Colonic mucosa (tissue), 4 donors: ENCODE measurements at regions not wholly inside any gene's neighbourhood (a gene's known extent, or its start where the extent isn't known, plus 50 kb on each side); places are given as distances from the start of the nearest gene placed in this dataset.

Experiments used
- DNase-seq: peaks from one replicate; pipeline ENCODE4 v3.0.0-alpha.2; 2020
- H3K27ac ChIP-seq: fragments of 200-600 bp; one replicate; pipeline ENCODE4 v1.8.0; 2021
- H3K27me3 ChIP-seq: fragments of 200-600 bp; one replicate; pipeline ENCODE4 v1.8.0; 2021
- H3K36me3 ChIP-seq: fragments of 200-600 bp; one replicate; pipeline ENCODE4 v1.8.0; 2021
- H3K4me1 ChIP-seq: fragments of 200-600 bp; one replicate; pipeline ENCODE4 v1.8.0; 2021; ENCODE audit warnings: mild to moderate bottlenecking
- H3K4me3 ChIP-seq: fragments of 200-600 bp; one replicate; pipeline ENCODE4 v1.8.0; 2021
- H3K9ac ChIP-seq, 2 donors: one replicate each; pipeline ENCODE4 v1.7.0; 2013; ENCODE audit warnings: control low read depth in 2 of 2, low read depth in 2 of 2, low read length in 2 of 2
- H3K9me3 ChIP-seq: fragments of 200-600 bp; one replicate; pipeline ENCODE4 v1.8.0; 2021
- intact Hi-C: fragments of 100-400 bp; cut with DNase I; formaldehyde crosslinking; loops from one replicate; pipeline ENCODE4 v1.14.1; 2022
- TF ChIP-seq, protein P1 (sequence below): fragments of 200-600 bp; IDR thresholded peaks from one replicate; pipeline ENCODE4 v1.8.0; 2022; ENCODE audit warnings: antibody characterized with exemption, mild to moderate bottlenecking
- donor health status: healthy.
- donor health status: DM: no; HTN: no; CAD: no.
- donor health status: DM: no; HTN: no; CAD: no.

GRCh38 chr3:27978440-27978839 is 256.3 kb upstream of the EOMES start:
- H3K27me3 ChIP-seq = no peaks in the 10 kb centered on the region
- no peaks in the 10 kb centered on the region for H3K36me3 ChIP-seq
- no peak overlapping the region for H3K4me3 ChIP-seq
- no peaks in the 10 kb centered on the region for H3K9me3 ChIP-seq
- no peak overlapping the region for H3K27ac ChIP-seq
- intact Hi-C loops = no loop called here
- TF ChIP-seq, protein P1, sequence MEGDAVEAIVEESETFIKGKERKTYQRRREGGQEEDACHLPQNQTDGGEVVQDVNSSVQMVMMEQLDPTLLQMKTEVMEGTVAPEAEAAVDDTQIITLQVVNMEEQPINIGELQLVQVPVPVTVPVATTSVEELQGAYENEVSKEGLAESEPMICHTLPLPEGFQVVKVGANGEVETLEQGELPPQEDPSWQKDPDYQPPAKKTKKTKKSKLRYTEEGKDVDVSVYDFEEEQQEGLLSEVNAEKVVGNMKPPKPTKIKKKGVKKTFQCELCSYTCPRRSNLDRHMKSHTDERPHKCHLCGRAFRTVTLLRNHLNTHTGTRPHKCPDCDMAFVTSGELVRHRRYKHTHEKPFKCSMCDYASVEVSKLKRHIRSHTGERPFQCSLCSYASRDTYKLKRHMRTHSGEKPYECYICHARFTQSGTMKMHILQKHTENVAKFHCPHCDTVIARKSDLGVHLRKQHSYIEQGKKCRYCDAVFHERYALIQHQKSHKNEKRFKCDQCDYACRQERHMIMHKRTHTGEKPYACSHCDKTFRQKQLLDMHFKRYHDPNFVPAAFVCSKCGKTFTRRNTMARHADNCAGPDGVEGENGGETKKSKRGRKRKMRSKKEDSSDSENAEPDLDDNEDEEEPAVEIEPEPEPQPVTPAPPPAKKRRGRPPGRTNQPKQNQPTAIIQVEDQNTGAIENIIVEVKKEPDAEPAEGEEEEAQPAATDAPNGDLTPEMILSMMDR = no peak
- H3K9ac ChIP-seq = no peak overlapping the region
- no peaks in the 10 kb centered on the region for H3K4me1 ChIP-seq
- DNase-seq = no peak

DNA sequence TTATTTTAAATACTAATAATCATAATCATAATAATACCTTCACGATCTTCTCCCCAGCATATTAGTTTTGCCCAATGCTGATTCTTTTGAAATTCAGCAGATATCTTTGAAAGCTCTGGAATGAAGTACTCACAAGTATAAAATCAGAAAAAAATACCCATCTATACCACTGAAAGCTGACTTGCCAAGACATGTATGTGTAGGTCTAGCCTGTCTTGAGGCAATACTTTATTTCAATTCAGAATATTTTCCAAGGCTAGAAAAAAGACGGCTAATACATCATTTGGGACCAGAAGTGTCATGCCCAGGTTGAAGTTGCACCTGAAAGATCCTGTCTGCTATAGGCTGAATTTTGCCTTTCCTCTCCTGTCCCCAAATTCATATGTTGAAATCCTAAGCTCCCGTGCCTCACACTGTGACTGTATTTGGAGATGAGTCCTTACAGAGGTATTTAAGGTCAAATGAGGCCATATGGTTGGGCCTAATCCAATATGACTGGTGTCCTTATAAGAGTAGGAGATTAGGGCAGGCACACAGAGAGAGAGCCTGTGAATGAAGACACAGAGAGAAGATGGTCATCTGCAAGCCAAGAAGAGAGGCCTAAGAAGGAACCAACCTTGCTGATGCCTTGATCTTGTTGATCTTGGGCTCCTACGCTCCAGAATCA is 255.9 kb upstream of the CMC1 start:
- H3K9me3 ChIP-seq = no peaks in the 10 kb centered on the region
- TF ChIP-seq, protein P1 = no peak
- H3K4me3 ChIP-seq = no peak overlapping the region
- H3K27me3 ChIP-seq = no peaks in the 10 kb centered on the region
- no peak overlapping the region for H3K9ac ChIP-seq
- H3K36me3 ChIP-seq = no peaks in the 10 kb centered on the region
- intact Hi-C loops = no loop called here
- no peaks in the 10 kb centered on the region for H3K4me1 ChIP-seq
- H3K27ac ChIP-seq = no peak overlapping the region
- no peak for DNase-seq

- no peaks in the 10 kb centered on the region for H3K36me3 ChIP-seq
- H3K4me1 ChIP-seq = no peaks in the 10 kb centered on the region
- no peak overlapping the region for H3K4me3 ChIP-seq
- DNase-seq = no peak
- no peak overlapping the region for H3K9ac ChIP-seq
- intact Hi-C loops = no loop called here
- H3K9me3 ChIP-seq = no peaks in the 10 kb centered on the region
- TF ChIP-seq, protein P1 = no peak
- no peak overlapping the region for H3K27ac ChIP-seq
- H3K27me3 ChIP-seq = no peaks in the 10 kb centered on the region
Measured at GRCh38 chr3:27986234-27986879, 255.1 kb upstream of the CMC1 start.

- H3K4me3 ChIP-seq = no peak overlapping the region
- no peaks in the 10 kb centered on the region for H3K9me3 ChIP-seq
- no peak overlapping the region for H3K27ac ChIP-seq
- no peak overlapping the region for H3K9ac ChIP-seq
- no peaks in the 10 kb centered on the region for H3K36me3 ChIP-seq
- no peaks in the 10 kb centered on the region for H3K4me1 ChIP-seq
- TF ChIP-seq, protein P1 = no peak
- intact Hi-C loops = no loop called here
- no peaks in the 10 kb centered on the region for H3K27me3 ChIP-seq
- no peak for DNase-seq
Measured at GRCh38 chr3:27990324-27990723, 251.1 kb upstream of the CMC1 start.

DNA sequence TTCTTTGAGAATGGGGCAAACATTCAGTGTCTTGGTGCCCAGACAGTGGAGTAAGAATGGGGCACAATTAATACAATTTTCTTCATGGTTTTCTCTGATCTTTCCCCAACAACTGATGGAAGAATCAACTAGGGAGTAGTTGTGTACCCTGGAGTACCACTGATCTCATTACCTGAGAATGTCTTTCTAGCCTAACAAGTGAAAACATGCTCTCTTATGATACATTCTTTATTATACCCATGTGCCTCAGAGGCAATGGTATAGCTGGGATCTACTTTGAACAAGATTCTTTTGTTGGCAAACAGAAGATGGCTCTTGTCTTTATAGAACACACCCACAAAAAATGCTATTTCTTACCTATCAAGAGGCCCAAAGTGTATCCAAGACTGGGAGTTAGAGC is 250.6 kb upstream of the CMC1 start:
- Histone ChIP-seq H3K27ac (no peak overlapping the region), H3K9me3 (no peaks in the 10 kb centered on the region), H3K9ac (no peak overlapping the region), H3K27me3 (no peaks in the 10 kb centered on the region), H3K4me3 (no peak overlapping the region), H3K4me1 (no peaks in the 10 kb centered on the region), H3K36me3 (no peaks in the 10 kb centered on the region)
- intact Hi-C loops = no loop called here
- no peak for DNase-seq
- TF ChIP-seq, protein P1 = no peak
